ACC112 (cell line): ENCODE measurements at regions not wholly inside any gene's neighbourhood (a gene's known extent, or its start where the extent isn't known, plus 50 kb on each side); places are given as distances from the start of the nearest gene placed in this dataset.

ENCODE experiments used
- H2AFZ ChIP-seq: fragments of 200-600 bp; sonication (generic); one replicate; pipeline ENCODE4 v1.6.0; 2017; ENCODE audit warnings: antibody characterized with exemption, low read length; ENCODE audit not compliant: unreplicated experiment
- H3K27ac ChIP-seq: fragments of 200-600 bp; sonication (generic); 2 replicates; pipeline ENCODE4 v1.5.1; 2014; ENCODE audit warnings: low read depth, mild to moderate bottlenecking, antibody characterized with exemption, low read length, moderate library complexity
- H3K27me3 ChIP-seq: fragments of 200-600 bp; sonication (generic); 2 replicates; pipeline ENCODE4 v1.6.1; 2014; ENCODE audit warnings: mild to moderate bottlenecking, antibody characterized with exemption, low read length, moderate library complexity, mixed read lengths; ENCODE audit not compliant: insufficient read depth
- H3K36me3 ChIP-seq: fragments of 200-600 bp; sonication (generic); 2 replicates; pipeline ENCODE4 v1.6.1; 2016; ENCODE audit warnings: mild to moderate bottlenecking, antibody characterized with exemption, low read length, moderate library complexity, mixed read lengths; ENCODE audit not compliant: insufficient read depth
- H3K4me1 ChIP-seq: fragments of 200-600 bp; sonication (generic); one replicate; pipeline ENCODE4 v1.6.1; 2016; ENCODE audit warnings: low read length, mixed read lengths; ENCODE audit not compliant: insufficient read depth, unreplicated experiment, control insufficient read depth
- H3K4me3 ChIP-seq: fragments of 200-600 bp; sonication (generic); 2 replicates; pipeline ENCODE4 v1.5.1; 2014; ENCODE audit warnings: mild to moderate bottlenecking, low read depth, low read length
- H3K79me2 ChIP-seq: fragments of 200-600 bp; sonication (generic); one replicate; pipeline ENCODE4 v1.6.0; 2016; ENCODE audit warnings: low read length; ENCODE audit not compliant: control insufficient read depth, unreplicated experiment, insufficient read depth

DNA sequence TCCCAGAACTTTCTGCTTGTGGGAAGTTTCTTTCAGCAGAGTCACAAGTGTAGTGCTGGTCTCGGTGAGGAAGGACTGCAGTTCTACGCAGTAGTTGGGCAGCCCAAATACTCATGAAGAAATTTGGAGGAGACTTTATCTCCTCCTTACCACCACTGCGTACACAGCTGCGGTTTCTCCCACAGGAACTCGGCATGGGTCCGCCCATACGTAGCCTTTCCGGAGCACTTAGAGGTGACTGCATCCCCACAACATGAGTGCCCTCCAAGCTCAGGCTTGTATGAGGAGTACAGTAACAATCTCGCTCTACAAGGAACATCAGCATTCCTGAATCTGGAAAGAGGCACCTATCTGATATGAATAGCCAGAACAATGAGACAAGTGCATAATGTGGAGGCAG, 549.2 kb upstream of the SEMA3D start:
- H3K4me1 ChIP-seq = peaks cover 10% of the 10 kb centered on the region
- H3K27ac ChIP-seq = no peak overlapping the region
- no peak overlapping the region for H3K4me3 ChIP-seq
- no peaks in the 10 kb centered on the region for H3K27me3 ChIP-seq
- no peak overlapping the region for H2AFZ ChIP-seq
- no peaks in the 10 kb centered on the region for H3K36me3 ChIP-seq
- no peaks in the 10 kb centered on the region for H3K79me2 ChIP-seq

DNA sequence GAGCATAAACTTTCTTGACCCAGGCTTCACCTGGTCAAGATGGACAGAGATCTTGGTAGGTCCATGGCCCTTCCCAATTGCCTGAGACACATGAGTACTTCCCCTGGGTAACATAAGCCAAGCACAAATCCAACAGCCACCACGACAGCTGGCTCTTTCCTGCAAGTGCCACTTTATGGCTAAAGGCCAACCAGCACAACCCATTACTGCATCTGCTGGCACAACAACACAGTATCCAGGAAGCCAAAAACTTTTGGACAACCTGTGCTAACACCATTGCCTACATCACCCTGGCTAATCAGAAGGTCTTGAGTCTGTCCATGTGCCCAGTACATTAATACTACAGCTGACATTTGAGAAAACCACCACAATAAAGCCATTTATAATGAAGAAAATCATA, 548.0 kb upstream of the SEMA3D start:
- no peaks in the 10 kb centered on the region for H3K36me3 ChIP-seq
- no peaks in the 10 kb centered on the region for H3K27me3 ChIP-seq
- peaks cover 10% of the 10 kb centered on the region for H3K4me1 ChIP-seq
- H3K27ac ChIP-seq = no peak overlapping the region
- H2AFZ ChIP-seq = no peak overlapping the region
- no peak overlapping the region for H3K4me3 ChIP-seq
- H3K79me2 ChIP-seq = no peaks in the 10 kb centered on the region

DNA sequence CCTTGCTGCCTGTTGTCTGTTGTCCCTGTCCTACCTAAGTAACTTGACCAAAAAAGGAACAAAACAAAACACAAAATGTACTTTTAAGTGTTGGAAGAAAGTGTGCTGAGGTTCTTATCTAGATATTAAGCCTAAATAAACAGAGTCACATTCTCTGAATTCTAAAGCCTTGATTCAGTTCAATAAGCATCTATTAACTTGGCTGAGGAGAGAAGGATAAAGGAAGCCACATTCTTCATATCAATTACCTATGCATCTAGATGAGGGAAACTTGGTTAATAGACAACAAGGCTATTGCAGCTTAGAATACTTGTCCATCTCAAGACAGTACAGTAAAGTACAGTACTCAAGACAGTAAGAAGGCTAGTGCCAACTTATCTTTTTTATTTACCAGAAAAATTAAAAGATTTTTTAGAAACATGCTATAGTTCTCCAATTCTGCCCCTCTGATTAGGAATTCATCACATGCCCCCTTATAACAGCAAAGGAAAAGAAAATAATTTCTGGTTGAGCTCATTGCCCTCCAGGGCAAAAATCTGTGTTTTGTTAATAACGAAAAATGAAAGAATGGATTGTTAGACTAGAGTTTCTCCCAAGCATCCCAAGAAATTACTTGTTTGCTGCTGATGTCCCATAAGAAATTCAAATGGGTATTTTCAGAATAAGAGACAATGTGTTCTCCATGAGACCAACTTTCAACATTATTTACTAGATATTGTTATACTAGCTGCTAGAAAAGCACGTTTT, 546.5 kb upstream of the SEMA3D start:
- no peaks in the 10 kb centered on the region for H3K79me2 ChIP-seq
- peaks cover 10% of the 10 kb centered on the region for H3K4me1 ChIP-seq
- no peaks in the 10 kb centered on the region for H3K27me3 ChIP-seq
- no peak overlapping the region for H3K4me3 ChIP-seq
- H3K27ac ChIP-seq = no peak overlapping the region
- H3K36me3 ChIP-seq = no peaks in the 10 kb centered on the region
- H2AFZ ChIP-seq = no peak overlapping the region

DNA sequence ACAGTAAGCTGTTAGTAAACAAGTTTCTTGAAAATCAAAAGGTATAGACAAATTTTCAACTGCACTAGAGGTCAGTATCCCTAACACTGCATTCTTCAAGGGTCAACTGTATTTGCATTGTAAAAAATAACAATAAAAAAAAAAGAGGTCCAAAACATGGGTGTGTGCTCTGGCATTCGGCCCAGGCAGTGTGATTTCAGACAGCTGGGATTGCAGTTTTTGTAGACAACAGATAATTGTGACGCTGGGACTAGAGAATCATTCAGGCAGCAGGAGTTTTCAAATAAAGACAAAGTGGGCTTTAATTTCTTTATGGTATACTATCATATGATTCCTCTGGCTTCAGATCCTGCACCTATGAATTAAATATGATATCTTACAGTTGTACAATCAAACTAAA, 543.2 kb upstream of the SEMA3D start:
- Histone ChIP-seq H2AFZ (no peak overlapping the region), H3K79me2 (no peaks in the 10 kb centered on the region)

DNA sequence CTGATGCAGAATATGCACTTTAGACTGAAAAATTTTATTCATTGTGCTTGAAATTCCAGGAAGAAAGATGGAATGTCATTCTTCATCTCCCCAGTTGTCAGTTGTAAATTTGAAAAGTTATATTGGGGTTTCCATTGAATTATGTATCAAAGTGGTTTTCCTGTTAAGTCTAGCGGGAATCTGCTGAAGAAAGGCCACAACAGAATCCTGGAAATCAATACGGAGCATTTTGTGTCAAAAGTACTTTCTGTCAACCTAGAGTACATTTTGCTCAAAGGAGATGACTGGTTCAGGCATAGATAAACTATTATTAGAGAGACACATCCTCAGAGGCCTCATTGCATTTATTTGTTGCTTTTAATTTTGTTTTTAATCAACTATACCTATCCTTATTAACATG, 538.2 kb upstream of the SEMA3D start:
- peaks cover 5% of the 10 kb centered on the region for H3K4me1 ChIP-seq
- no peaks in the 10 kb centered on the region for H3K79me2 ChIP-seq
- no peaks in the 10 kb centered on the region for H3K36me3 ChIP-seq
- no peaks in the 10 kb centered on the region for H3K27me3 ChIP-seq
- H3K4me3 ChIP-seq = no peak overlapping the region
- no peak overlapping the region for H3K27ac ChIP-seq
- no peak overlapping the region for H2AFZ ChIP-seq

More for the DNA sequence above, 543.2 kb upstream of the SEMA3D start:
- Histone ChIP-seq H3K4me1 (peaks cover 10% of the 10 kb centered on the region), H3K27ac (no peak overlapping the region), H3K4me3 (no peak overlapping the region), H3K36me3 (no peaks in the 10 kb centered on the region), H3K27me3 (no peaks in the 10 kb centered on the region)

DNA sequence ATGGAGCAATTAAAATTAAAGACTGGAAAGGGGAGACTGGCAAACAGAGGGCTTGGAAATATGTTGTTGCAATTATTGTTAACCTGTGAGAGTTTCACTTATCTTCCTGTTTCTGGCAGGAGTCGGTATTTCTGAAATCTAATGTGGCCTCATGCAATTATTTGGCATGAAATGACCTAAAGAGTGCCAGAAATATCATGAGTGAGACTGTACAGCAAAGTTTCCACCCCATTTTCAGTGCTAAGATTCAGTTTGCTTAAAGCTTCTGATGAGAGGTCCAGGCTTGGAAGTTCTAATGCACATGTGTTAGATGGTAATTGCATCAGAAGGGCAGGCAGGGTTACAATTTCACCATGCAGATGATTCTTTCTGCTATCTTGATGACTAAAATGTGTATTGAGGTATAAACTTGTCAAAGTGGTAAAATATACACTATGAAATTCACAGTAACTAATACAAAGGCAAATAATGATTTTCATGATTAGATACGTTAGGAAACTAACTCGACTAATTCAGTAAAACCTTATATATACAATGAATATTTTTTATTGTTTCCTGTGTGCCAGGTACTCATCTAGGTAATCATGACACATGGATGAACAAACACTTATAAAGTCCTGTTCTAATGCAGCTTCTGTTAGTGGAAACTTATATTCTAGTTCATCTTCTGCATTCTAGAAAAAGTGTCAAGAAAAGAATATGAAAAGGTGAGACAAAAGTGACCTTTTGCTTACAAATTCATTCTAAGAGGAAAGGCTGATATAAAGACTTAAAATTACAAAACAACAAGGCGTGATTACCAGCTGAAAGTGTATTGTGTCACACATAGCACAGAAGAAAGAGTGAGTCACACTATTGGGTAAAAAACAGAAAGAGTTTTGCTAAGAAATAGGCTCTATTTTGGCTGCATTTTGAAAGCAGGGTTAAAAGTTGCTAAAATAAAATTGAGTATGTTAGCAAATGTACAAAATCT, 533.4 kb upstream of the SEMA3D start:
- Histone ChIP-seq H2AFZ (no peak overlapping the region), H3K27me3 (no peaks in the 10 kb centered on the region), H3K27ac (peak overlapping the region; percentile 7; the same call in 1 of the 2 replicates), H3K4me1 (peaks cover 9% of the 10 kb centered on the region), H3K4me3 (no peak overlapping the region), H3K36me3 (no peaks in the 10 kb centered on the region), H3K79me2 (no peaks in the 10 kb centered on the region)

DNA sequence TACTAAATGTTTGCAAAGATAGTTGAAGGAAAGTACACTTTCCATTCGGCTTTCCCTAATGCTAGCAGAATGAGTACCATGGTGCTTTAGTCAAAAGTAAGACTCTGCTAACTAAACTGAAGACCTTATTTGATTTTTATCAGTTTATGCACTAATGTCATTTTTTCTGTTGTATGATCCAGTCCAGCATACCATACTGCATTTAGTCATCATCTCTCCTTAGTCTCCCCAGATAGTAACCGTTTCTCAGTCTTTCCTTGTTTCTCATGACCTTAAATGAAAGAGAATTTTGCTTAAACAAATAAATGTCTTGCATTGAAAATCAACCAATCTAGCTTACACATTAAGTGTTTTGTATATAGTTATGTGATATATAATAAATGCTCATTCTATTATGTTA, 529.5 kb upstream of the SEMA3D start:
- Histone ChIP-seq H3K79me2 (no peaks in the 10 kb centered on the region), H3K4me1 (peaks cover 9% of the 10 kb centered on the region), H2AFZ (no peak overlapping the region), H3K4me3 (no peak overlapping the region), H3K27ac (no peak overlapping the region), H3K27me3 (no peaks in the 10 kb centered on the region), H3K36me3 (no peaks in the 10 kb centered on the region)

DNA sequence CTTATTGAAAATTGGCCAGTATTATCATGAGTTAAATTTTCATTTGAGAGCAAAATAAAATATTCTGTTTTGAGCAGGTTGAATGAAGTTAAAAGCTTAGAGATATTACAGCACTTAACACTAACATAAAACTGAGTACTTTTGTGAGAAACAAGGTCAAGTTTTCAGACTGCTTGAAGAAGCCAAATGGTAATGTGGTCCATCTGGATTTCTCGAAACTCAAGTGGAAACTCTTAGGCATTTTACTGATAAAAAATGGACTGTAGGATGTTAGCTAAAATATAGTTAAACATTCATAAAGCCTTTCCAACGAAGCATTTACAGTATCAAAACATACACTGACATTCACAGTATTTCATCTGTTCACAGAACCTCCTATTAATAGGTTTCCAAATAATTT, 528.1 kb upstream of the SEMA3D start:
- Histone ChIP-seq H3K4me1 (peaks cover 4% of the 10 kb centered on the region), H3K4me3 (no peak overlapping the region), H3K27ac (no peak overlapping the region), H3K27me3 (no peaks in the 10 kb centered on the region), H3K36me3 (no peaks in the 10 kb centered on the region), H3K79me2 (no peaks in the 10 kb centered on the region), H2AFZ (no peak overlapping the region)

DNA sequence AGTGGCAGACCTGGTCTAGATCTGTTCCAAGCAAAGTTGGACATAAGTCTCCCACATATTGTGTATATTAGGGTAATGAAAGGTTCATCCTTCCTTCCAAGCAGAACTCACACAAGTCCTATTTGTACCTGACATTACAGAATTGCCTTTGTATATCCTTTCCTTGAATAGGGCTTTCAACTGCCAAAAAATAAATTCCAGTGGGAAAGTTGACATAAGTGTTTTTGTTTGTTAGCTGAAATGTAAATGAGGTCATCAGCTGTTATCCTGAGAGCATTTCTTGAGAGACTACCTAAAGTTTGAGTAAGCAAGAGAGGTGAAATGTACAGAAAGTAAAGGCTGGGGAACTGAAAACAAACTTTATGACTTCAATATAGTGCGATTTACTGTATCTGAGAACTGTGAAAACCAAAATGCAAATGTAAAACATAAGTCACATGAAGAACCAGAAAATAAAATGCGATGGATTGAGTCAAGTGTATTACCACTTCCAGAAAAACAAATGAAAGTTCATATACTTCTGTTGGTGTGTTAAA, 527.3 kb upstream of the SEMA3D start:
- H3K27ac ChIP-seq = no peak overlapping the region
- H3K27me3 ChIP-seq = no peaks in the 10 kb centered on the region
- no peak overlapping the region for H2AFZ ChIP-seq
- H3K36me3 ChIP-seq = no peaks in the 10 kb centered on the region
- H3K4me1 ChIP-seq = no peaks in the 10 kb centered on the region
- H3K79me2 ChIP-seq = no peaks in the 10 kb centered on the region
- H3K4me3 ChIP-seq = no peak overlapping the region

DNA sequence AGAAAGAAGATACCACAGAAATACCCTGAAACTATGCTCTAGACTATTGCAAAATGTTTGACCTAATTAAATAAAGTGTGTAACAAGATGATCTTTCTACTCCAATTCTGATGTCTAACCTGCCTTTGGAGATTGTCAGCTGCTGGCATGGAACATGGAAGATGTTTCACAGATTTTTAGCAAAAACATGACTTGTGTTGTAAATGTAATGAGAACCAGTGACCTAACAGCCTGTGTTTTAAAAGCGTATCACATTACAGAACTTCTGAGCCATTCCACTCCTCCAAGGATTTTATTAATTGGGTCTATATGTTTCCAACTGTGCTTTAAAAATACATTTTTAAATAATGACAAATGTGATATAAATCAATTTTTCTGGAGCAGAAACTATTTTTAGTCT, 526.3 kb upstream of the SEMA3D start:
- H3K79me2 ChIP-seq = no peaks in the 10 kb centered on the region
- H3K27ac ChIP-seq = no peak overlapping the region
- no peaks in the 10 kb centered on the region for H3K27me3 ChIP-seq
- no peaks in the 10 kb centered on the region for H3K4me1 ChIP-seq
- no peak overlapping the region for H3K4me3 ChIP-seq
- H3K36me3 ChIP-seq = no peaks in the 10 kb centered on the region
- no peak overlapping the region for H2AFZ ChIP-seq
